ENCODE measurements at regions not wholly inside any gene's neighbourhood (a gene's known extent, or its start where the extent isn't known, plus 50 kb on each side); places are given as distances from the start of the nearest gene placed in this dataset.

GRCh38 chr22:22142661-22143060 lies 101.9 kb upstream of the VPREB1 start:
- DNase-seq (ENCODE audit: insufficient read length, low spot score), result no peak
- no peak for FAIRE-seq
- TF ChIP-seq CTCF (IDR thresholded peaks at IDR 0.05; ENCODE audit: insufficient read depth, missing control alignments), result no peak

GRCh38 chr22:22141771-22142591 lies 102.6 kb upstream of the VPREB1 start:
- FAIRE-seq, result no peak
- no peak for DNase-seq (ENCODE audit: insufficient read length, low spot score)
- TF ChIP-seq CTCF (IDR thresholded peaks at IDR 0.05; ENCODE audit: insufficient read depth, missing control alignments), result no peak

- no peak for TF ChIP-seq CTCF (IDR thresholded peaks at IDR 0.05; ENCODE audit: insufficient read depth, missing control alignments)
- FAIRE-seq (no peak), DNase-seq (ENCODE audit: insufficient read length, low spot score) (no peak)
Measured at GRCh38 chr22:22141031-22141430, 103.6 kb upstream of the VPREB1 start.

- DNase-seq (ENCODE audit: insufficient read length, low spot score), result no peak
- TF ChIP-seq CTCF (IDR thresholded peaks at IDR 0.05; ENCODE audit: insufficient read depth, missing control alignments), result no peak
- no peak for FAIRE-seq
Measured at GRCh38 chr22:22139364-22139763, 105.2 kb upstream of the VPREB1 start.

- DNase-seq (ENCODE audit: insufficient read length, low spot score) (no peak), FAIRE-seq (no peak)
- TF ChIP-seq CTCF (IDR thresholded peaks at IDR 0.05; ENCODE audit: insufficient read depth, missing control alignments), result no peak
Measured at GRCh38 chr22:22138915-22139314, 105.7 kb upstream of the VPREB1 start.

- no peak for DNase-seq (ENCODE audit: insufficient read length, low spot score)
- TF ChIP-seq CTCF (IDR thresholded peaks at IDR 0.05; ENCODE audit: insufficient read depth, missing control alignments), result no peak
Measured at GRCh38 chr22:22137891-22138290, 106.7 kb upstream of the VPREB1 start.

GRCh38 chr22:22133910-22134309 lies 110.7 kb upstream of the VPREB1 start:
- DNase-seq (ENCODE audit: insufficient read length, low spot score) (no peak), FAIRE-seq (no peak)
- TF ChIP-seq CTCF (IDR thresholded peaks at IDR 0.05; ENCODE audit: insufficient read depth, missing control alignments), result no peak

More at GRCh38 chr22:22137891-22138290, 106.7 kb upstream of the VPREB1 start:
- no peak for FAIRE-seq

All from D721Med (cell line).